Gastrocnemius medialis (tissue), 4 donors: ENCODE measurements at regions not wholly inside any gene's neighbourhood (a gene's known extent, or its start where the extent isn't known, plus 50 kb on each side); places are given as distances from the start of the nearest gene placed in this dataset.

Experiments used
- ATAC-seq, 2 donors: fragments of 150-250 bp; one replicate each; pipeline ENCODE4 v1.9.1; 2016
- DNase-seq, 2 donors: peaks; one replicate each; pipeline ENCODE4 v3.0.0-alpha.2; 2019
- H3K27ac ChIP-seq, 4 donors: fragments of 200-600 bp; sonication (generic); 1 replicate in 1 of 4; 2 replicates in 3 of 4; pipeline ENCODE4 v1.5.1; 2016 to 2018; ENCODE audit warnings: mild to moderate bottlenecking in 2 of 4, moderate library complexity in 1 of 4
- H3K27me3 ChIP-seq, 3 donors: fragments of 200-600 bp; sonication (generic) in 2 of 3; 1 replicate in 1 of 3; 2 replicates in 2 of 3; pipeline versions ENCODE4 v1.5.1 to v1.6.0; 2016 to 2019; ENCODE audit warnings: mild to moderate bottlenecking in 1 of 3, moderate library complexity in 1 of 3
- H3K36me3 ChIP-seq, 2 donors: fragments of 200-600 bp; sonication (generic) in 1 of 2; one replicate each; pipeline ENCODE4 v1.5.1; 2017 to 2018
- H3K4me1 ChIP-seq, 2 donors: fragments of 200-600 bp; sonication (generic) in 1 of 2; one replicate each; pipeline ENCODE4 v1.5.1; 2016 to 2017; ENCODE audit warnings: mild to moderate bottlenecking in 2 of 2
- H3K4me3 ChIP-seq, 4 donors: fragments of 200-600 bp; sonication (generic) in 3 of 4; 1 replicate in 1 of 4; 2 replicates in 3 of 4; pipeline ENCODE4 v1.5.1; 2016 to 2019; ENCODE audit warnings: mild to moderate bottlenecking in 2 of 4
- H3K9me3 ChIP-seq, 3 donors: fragments of 200-600 bp; sonication (generic) in 2 of 3; 1 replicate in 1 of 3; 2 replicates in 2 of 3; pipeline ENCODE4 v1.5.1; 2016 to 2019
- POLR2A ChIP-seq, 2 donors: fragments of 450-650 bp; IDR thresholded peaks; one replicate each; pipeline ENCODE4 v1.6.1; 2017; ENCODE audit warnings: antibody characterized with exemption in 2 of 2, mild to moderate bottlenecking in 2 of 2, moderate library complexity in 2 of 2
- in situ Hi-C, 4 donors: fragments of 200-750 bp; cut with MboI; loops; one replicate each; pipeline versions ENCODE4 v1.15.0 to v1.8.0; 2017; ENCODE audit warnings: low sequenced_read_pairs in 4 of 4
- intact Hi-C: fragments of 100-400 bp; cut with DNase I; formaldehyde crosslinking; loops from one replicate; pipeline ENCODE4 v1.15.1; 2023; ENCODE audit warnings: low total_unique reads
- TF ChIP-seq, protein P1 (sequence below), 5 experiments: fragments of 450-650 bp in 3 of 5; fragments of 200-600 bp in 2 of 5; sonication (generic) in 2 of 5; IDR thresholded peaks in 4 of 5; conservative IDR thresholded peaks in 1 of 5; 1 replicate in 4 of 5; 2 replicates in 1 of 5; pipeline ENCODE4 v1.5.1; 2016 to 2019; ENCODE audit warnings: antibody characterized with exemption in 5 of 5, mild to moderate bottlenecking in 3 of 5, moderate library complexity in 3 of 5

DNA sequence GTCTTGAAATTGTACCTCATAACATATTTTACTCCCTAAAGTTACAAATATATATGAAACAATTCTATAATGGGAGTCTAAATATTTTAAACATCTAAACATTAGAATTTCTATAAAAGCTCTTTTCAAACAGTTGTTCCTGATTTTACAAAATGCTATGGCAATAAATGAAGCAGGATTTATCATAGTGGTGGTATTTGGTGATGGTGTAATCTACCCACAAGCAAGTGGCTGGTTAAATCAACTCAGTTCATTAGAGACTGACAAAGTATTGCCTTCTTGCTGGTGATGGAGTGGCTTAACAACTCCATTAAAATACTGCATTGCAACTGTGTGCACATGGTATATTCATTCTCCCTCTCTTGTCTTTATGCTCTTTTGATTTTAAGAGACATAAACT, 138.9 kb downstream of the PMAIP1 start:
- Histone ChIP-seq H3K4me1 (no peaks in the 10 kb centered on the region), H3K4me3 (no peak overlapping the region), H3K9me3 (no peaks in the 10 kb centered on the region), H3K36me3 (no peaks in the 10 kb centered on the region), H3K27ac (no peak overlapping the region), H3K27me3 (no peaks in the 10 kb centered on the region)
- no peak for ATAC-seq
- in situ Hi-C loops, result no loop called here
- no peak for TF ChIP-seq POLR2A (IDR thresholded peaks at IDR 0.05)
- TF ChIP-seq, protein P1, sequence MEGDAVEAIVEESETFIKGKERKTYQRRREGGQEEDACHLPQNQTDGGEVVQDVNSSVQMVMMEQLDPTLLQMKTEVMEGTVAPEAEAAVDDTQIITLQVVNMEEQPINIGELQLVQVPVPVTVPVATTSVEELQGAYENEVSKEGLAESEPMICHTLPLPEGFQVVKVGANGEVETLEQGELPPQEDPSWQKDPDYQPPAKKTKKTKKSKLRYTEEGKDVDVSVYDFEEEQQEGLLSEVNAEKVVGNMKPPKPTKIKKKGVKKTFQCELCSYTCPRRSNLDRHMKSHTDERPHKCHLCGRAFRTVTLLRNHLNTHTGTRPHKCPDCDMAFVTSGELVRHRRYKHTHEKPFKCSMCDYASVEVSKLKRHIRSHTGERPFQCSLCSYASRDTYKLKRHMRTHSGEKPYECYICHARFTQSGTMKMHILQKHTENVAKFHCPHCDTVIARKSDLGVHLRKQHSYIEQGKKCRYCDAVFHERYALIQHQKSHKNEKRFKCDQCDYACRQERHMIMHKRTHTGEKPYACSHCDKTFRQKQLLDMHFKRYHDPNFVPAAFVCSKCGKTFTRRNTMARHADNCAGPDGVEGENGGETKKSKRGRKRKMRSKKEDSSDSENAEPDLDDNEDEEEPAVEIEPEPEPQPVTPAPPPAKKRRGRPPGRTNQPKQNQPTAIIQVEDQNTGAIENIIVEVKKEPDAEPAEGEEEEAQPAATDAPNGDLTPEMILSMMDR (IDR thresholded peaks at IDR 0.05 in 4 of 5, conservative IDR thresholded peaks at IDR 0.05 in 1 of 5), result no peak
- intact Hi-C loops, result no loop called here
- no peak for DNase-seq

DNA sequence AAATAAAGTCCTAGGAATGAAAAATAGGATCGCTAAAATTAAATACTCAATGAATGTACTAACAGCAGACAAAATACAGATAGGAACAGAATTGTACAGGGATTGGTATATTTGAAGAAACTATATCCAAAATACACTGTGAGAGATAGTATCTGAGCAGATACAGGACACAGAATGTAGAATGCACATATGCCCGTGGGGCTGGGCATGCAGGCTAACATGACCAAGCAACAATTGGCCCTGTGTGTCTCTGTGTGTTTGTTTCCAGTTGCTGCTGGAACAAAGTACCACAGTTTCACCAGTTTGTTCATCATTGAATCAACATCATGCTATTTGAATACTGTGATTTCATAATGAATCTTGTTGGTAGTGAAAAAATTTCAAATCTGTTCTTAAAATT, 127.6 kb downstream of the PMAIP1 start:
- no peaks in the 10 kb centered on the region for H3K27me3 ChIP-seq
- no peaks in the 10 kb centered on the region for H3K4me1 ChIP-seq
- in situ Hi-C loops (no loop called here), intact Hi-C loops (no loop called here)
- H3K4me3 ChIP-seq, result no peak overlapping the region
- no peak for TF ChIP-seq POLR2A (IDR thresholded peaks at IDR 0.05)
- TF ChIP-seq, protein P1 (IDR thresholded peaks at IDR 0.05 in 4 of 5, conservative IDR thresholded peaks at IDR 0.05 in 1 of 5), result no peak
- no peaks in the 10 kb centered on the region for H3K36me3 ChIP-seq
- no peak for ATAC-seq
- no peaks in the 10 kb centered on the region for H3K9me3 ChIP-seq
- H3K27ac ChIP-seq, result no peak overlapping the region
- DNase-seq, result no peak

DNA sequence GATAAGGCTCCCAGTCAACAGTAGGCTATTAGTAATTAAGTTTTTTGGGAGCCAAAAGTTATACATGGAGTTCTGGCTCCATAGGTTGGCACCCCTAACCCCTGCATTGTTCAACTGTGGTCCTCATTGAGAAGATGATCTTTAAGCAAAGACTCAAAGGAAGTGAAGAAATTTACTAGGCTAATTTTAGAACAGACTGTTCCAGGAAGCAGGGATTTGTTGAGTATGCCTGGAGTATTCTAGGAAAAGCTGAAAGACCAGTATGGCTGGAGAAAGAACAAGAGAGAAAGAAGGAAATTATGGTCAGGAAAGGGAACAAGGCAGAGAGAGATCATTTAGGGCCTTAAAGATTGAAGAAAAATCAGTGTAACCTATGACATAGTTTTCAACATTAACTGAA, 125.1 kb downstream of the PMAIP1 start:
- H3K4me3 ChIP-seq, result no peak overlapping the region
- H3K36me3 ChIP-seq, result no peaks in the 10 kb centered on the region
- no peak for TF ChIP-seq POLR2A (IDR thresholded peaks at IDR 0.05)
- TF ChIP-seq, protein P1 (IDR thresholded peaks at IDR 0.05 in 4 of 5, conservative IDR thresholded peaks at IDR 0.05 in 1 of 5), result no peak
- ATAC-seq, result no peak
- no peaks in the 10 kb centered on the region for H3K9me3 ChIP-seq
- no peak overlapping the region for H3K27ac ChIP-seq
- H3K27me3 ChIP-seq, result no peaks in the 10 kb centered on the region
- in situ Hi-C loops, result no loop called here
- no peaks in the 10 kb centered on the region for H3K4me1 ChIP-seq
- intact Hi-C loops, result no loop called here
- no peak for DNase-seq

DNA sequence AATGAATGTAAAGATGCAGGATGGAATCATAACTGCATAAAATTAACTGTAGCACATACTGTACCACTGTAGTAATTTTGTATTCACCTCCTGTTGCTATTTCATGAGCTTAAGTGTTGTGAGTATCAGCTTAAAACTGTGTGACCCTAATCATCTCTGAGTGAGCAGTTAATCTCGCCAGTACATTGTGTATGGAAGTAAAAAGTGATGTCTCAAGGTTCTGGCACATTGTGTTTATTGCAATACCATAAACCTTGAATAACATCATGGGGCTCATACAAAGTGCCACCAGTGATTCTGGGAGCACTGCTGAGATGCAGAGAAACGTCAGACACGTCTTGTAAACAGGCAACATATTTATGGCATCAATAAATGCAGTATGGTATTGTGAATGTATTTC, 124.5 kb downstream of the PMAIP1 start:
- ATAC-seq, result no peak
- H3K4me3 ChIP-seq, result no peak overlapping the region
- H3K27me3 ChIP-seq, result no peaks in the 10 kb centered on the region
- no peaks in the 10 kb centered on the region for H3K4me1 ChIP-seq
- no peak for DNase-seq
- H3K9me3 ChIP-seq, result no peaks in the 10 kb centered on the region
- in situ Hi-C loops (no loop called here), intact Hi-C loops (no loop called here)
- no peak overlapping the region for H3K27ac ChIP-seq
- no peak for TF ChIP-seq POLR2A (IDR thresholded peaks at IDR 0.05)
- TF ChIP-seq, protein P1 (IDR thresholded peaks at IDR 0.05 in 4 of 5, conservative IDR thresholded peaks at IDR 0.05 in 1 of 5), result no peak
- H3K36me3 ChIP-seq, result no peaks in the 10 kb centered on the region

DNA sequence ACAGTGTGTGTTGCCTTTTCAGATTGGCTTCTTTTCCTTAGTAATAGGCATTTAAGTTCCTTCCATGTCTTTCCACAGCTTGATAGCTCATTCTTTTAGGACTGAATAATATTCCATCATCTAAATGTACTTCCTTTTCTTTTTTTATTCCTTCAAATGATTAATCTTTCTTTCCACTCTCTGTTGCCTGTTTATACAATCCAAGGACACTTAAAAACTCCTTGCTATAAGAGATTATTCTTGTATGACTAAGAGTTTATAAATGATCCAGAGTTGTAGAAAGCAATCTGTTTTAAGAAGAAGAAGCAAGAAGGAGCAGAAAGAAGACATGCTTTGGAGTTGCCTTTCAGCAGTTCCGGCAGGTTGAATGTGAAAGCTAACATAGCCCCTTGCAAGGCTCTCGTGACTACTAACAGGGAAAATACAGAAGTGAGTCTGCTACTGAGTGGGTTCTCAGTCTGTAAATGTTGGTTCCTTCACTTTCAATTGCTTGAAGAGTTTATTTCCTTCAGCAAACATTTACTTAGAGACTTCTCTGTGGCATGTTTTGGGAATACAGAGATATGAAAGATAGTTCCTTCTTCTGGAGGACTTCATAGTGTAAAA, 123.0 kb downstream of the PMAIP1 start:
- in situ Hi-C loops, result no loop called here
- H3K27me3 ChIP-seq, result no peaks in the 10 kb centered on the region
- H3K27ac ChIP-seq, result no peak overlapping the region

More for the DNA sequence above, 123.0 kb downstream of the PMAIP1 start:
- no peaks in the 10 kb centered on the region for H3K36me3 ChIP-seq
- TF ChIP-seq, protein P1 (IDR thresholded peaks at IDR 0.05 in 4 of 5, conservative IDR thresholded peaks at IDR 0.05 in 1 of 5), result no peak
- no peak for TF ChIP-seq POLR2A (IDR thresholded peaks at IDR 0.05)
- no peak for DNase-seq
- H3K9me3 ChIP-seq, result no peaks in the 10 kb centered on the region
- no peaks in the 10 kb centered on the region for H3K4me1 ChIP-seq
- H3K4me3 ChIP-seq, result no peak overlapping the region
- intact Hi-C loops, result no loop called here
- ATAC-seq, result no peak
